ACHN (cell line): ENCODE measurements at regions not wholly inside any gene's neighbourhood (a gene's known extent, or its start where the extent isn't known, plus 50 kb on each side); places are given as distances from the start of the nearest gene placed in this dataset.
"Not testable (repeated sequence)": the region's sequence is repeated elsewhere in the genome, so short reads cannot be mapped to it uniquely, and the experiment has no call there.

Experiments used
- DNase-seq: peaks from one replicate; pipeline ENCODE4 v3.0.0-alpha.2; 2015
- in situ Hi-C: cut with HindIII; loops from 2 replicates; pipeline ENCODE4 v1.10.0; 2017; ENCODE audit warnings: low sequenced_read_pairs, low pct_ligation_motif_present, low pct_unique_long_range_greater_than_20kb

- in situ Hi-C loops = no loop called here
Observed at GRCh38 chr17:52482271-52482670, 323.8 kb upstream of the CA10 start.

GRCh38 chr17:52477824-52478699, 319.5 kb upstream of the CA10 start:
- in situ Hi-C loops = no loop called here
- no peak for DNase-seq

More at GRCh38 chr17:52482271-52482670, 323.8 kb upstream of the CA10 start:
- DNase-seq = no peak

- no peak for DNase-seq
- in situ Hi-C loops = no loop called here
Observed at GRCh38 chr17:52476638-52477313, 318.3 kb upstream of the CA10 start.

GRCh38 chr17:52470553-52470952, 312.0 kb upstream of the CA10 start:
- no peak for DNase-seq
- in situ Hi-C loops = no loop called here

GRCh38 chr17:52465407-52465806, 306.9 kb upstream of the CA10 start:
- in situ Hi-C loops = no loop called here
- DNase-seq = no peak

- no peak for DNase-seq
- in situ Hi-C loops = no loop called here
Observed at GRCh38 chr17:52451294-52451861, 292.9 kb upstream of the CA10 start.

- in situ Hi-C loops = no loop called here
- no peak for DNase-seq
Observed at GRCh38 chr17:52442350-52442749, 283.8 kb upstream of the CA10 start.

- no peak for DNase-seq
- in situ Hi-C loops = no loop called here
Observed at GRCh38 chr17:52420555-52421078, 262.1 kb upstream of the CA10 start.

- in situ Hi-C loops = no loop called here
- DNase-seq = no peak
Observed at GRCh38 chr17:52419229-52419641, 260.7 kb upstream of the CA10 start.

GRCh38 chr17:52410781-52411180, 252.3 kb upstream of the CA10 start:
- no peak for DNase-seq
- in situ Hi-C loops = no loop called here

GRCh38 chr17:52409222-52409621, 250.7 kb upstream of the CA10 start:
- DNase-seq, in situ Hi-C loops: not testable (repeated sequence)

- no peak for DNase-seq
- in situ Hi-C loops = no loop called here
Observed at GRCh38 chr17:52395308-52395707, 236.8 kb upstream of the CA10 start.

GRCh38 chr17:52390422-52390821, 231.9 kb upstream of the CA10 start:
- in situ Hi-C loops = no loop called here
- DNase-seq = no peak

- in situ Hi-C loops = no loop called here
- DNase-seq = no peak
Observed at GRCh38 chr17:52389632-52390031, 231.1 kb upstream of the CA10 start.

- no peak for DNase-seq
- in situ Hi-C loops = no loop called here
Observed at GRCh38 chr17:52388941-52389340, 230.4 kb upstream of the CA10 start.

- DNase-seq = no peak
- in situ Hi-C loops = no loop called here
Observed at GRCh38 chr17:52384695-52385094, 226.2 kb upstream of the CA10 start.

- DNase-seq = peak; percentile 71
- in situ Hi-C loops = no loop called here
Observed at GRCh38 chr17:52383493-52384100, 225.1 kb upstream of the CA10 start.

- in situ Hi-C loops = no loop called here
- no peak for DNase-seq
Observed at GRCh38 chr17:52378860-52379259, 220.3 kb upstream of the CA10 start.

GRCh38 chr17:52376137-52376536, 217.6 kb upstream of the CA10 start:
- in situ Hi-C loops = no loop called here
- DNase-seq = no peak
